ENCODE measurements at regions not wholly inside any gene's neighbourhood (a gene's known extent, or its start where the extent isn't known, plus 50 kb on each side); places are given as distances from the start of the nearest gene placed in this dataset.

GRCh38 chrX:145654486-145654885, 163.1 kb upstream of the SLITRK2 start:
- Histone ChIP-seq H3K27ac (no peak overlapping the region), H3K36me3 (no peaks in the 10 kb centered on the region), H3K27me3 (replicated peaks in 1 of 7) (no peaks in the 10 kb centered on the region), H3K4me3 (no peak overlapping the region), H3K4me1 (no peaks in the 10 kb centered on the region), H3K9me3 (no peaks in the 10 kb centered on the region)
- TF ChIP-seq POLR2AphosphoS5 (IDR thresholded peaks at IDR 0.05) (no peak), POLR2A (IDR thresholded peaks at IDR 0.05) (no peak), CTCF (IDR thresholded peaks at IDR 0.05 in 8 of 11, conservative IDR thresholded peaks at IDR 0.05 in 3 of 11) (no peak)
- intact Hi-C loops (cut with DNase I; ENCODE audit: low total_unique reads): no loop called here
- DNase-seq: no peak
- 76 to 90% (median 86%) methylated on average over 5 of the region's 5 CpGs for WGBS, 5 donors

DNA sequence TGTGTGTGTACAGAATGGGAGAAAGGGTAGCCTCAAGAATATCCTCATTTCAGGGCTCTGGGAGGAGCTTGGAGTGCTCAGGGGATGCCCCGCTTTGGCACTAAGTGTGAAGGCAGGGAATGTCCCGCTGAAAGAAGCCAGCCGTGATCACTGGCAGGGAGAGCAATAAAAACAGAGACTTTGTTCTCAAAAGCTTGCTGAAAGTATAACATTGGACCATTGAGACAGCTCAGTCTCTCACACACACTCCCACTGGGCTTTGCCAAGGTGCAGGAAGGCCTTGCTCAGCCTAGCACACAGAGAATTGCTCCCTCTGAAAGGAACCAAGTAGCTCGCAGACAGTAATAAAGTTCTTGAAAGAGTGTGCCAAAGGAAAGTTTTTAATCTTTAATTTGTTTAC, 143.8 kb upstream of the SLITRK2 start:
- intact Hi-C loops (cut with DNase I; ENCODE audit: low total_unique reads): no loop called here
- Histone ChIP-seq H3K9me3 (no peaks in the 10 kb centered on the region), H3K4me3 (no peak overlapping the region), H3K36me3 (no peaks in the 10 kb centered on the region), H3K4me1 (no peaks in the 10 kb centered on the region), H3K27ac (no peak overlapping the region), H3K27me3 (replicated peaks in 1 of 7) (no peaks in the 10 kb centered on the region)
- no peak for DNase-seq
- TF ChIP-seq CTCF (IDR thresholded peaks at IDR 0.05 in 8 of 11, conservative IDR thresholded peaks at IDR 0.05 in 3 of 11) (no peak), POLR2AphosphoS5 (IDR thresholded peaks at IDR 0.05) (no peak), POLR2A (IDR thresholded peaks at IDR 0.05) (no peak)
- 77 to 87% (median 86%) methylated on average over 4 of the region's 4 CpGs for WGBS, 5 donors

DNA sequence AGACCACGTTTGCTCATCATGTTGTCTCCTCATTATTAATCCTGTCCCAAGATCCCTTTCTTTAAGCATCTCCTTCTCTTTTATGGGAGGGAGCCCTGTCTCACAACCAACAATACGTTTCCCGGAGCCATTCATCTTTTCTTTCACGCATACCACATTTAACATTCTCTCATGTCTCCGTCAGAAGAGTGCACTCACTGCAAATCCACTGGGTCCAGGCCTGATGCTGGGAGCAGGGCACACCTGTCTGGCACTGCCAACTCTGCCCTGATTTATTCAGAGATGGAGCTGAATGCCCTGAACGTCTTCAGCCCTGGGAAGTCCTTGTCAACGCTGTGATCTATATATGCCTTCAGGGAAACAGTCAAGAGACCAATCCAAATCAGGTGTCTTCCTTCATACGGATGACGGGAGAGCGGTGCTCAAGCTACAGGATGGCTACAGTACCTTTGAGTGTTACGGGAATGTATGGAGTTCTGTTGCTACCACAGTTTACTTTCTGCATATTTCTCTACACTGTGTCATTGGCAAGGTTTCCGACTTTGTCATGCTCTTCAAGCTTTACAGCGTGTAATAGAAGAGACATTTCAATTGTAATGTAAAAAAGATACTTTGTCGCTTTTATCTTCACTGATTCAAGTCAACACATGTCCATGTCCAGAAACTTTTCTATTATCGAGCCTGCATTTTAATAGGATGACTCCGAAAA, 140.4 kb upstream of the SLITRK2 start:
- Histone ChIP-seq H3K9me3 (no peaks in the 10 kb centered on the region), H3K27ac (no peak overlapping the region), H3K4me1 (no peaks in the 10 kb centered on the region), H3K36me3 (no peaks in the 10 kb centered on the region), H3K27me3 (replicated peaks in 1 of 7) (no peaks in the 10 kb centered on the region), H3K4me3 (no peak overlapping the region)
- intact Hi-C loops (cut with DNase I; ENCODE audit: low total_unique reads): no loop called here
- TF ChIP-seq POLR2AphosphoS5 (IDR thresholded peaks at IDR 0.05) (no peak), CTCF (IDR thresholded peaks at IDR 0.05 in 8 of 11, conservative IDR thresholded peaks at IDR 0.05 in 3 of 11) (no peak), POLR2A (IDR thresholded peaks at IDR 0.05) (no peak)
- 78 to 89% (median 83%) methylated on average over 16 of the region's 16 CpGs for WGBS, 5 donors
- DNase-seq: no peak

- no peaks in the 10 kb centered on the region for H3K27me3 ChIP-seq (replicated peaks in 1 of 7)
- intact Hi-C loops (cut with DNase I; ENCODE audit: low total_unique reads): no loop called here
- H3K4me3 ChIP-seq: no peak overlapping the region
- TF ChIP-seq POLR2A (IDR thresholded peaks at IDR 0.05) (no peak), POLR2AphosphoS5 (IDR thresholded peaks at IDR 0.05) (no peak), CTCF (IDR thresholded peaks at IDR 0.05 in 8 of 11, conservative IDR thresholded peaks at IDR 0.05 in 3 of 11) (no peak)
- no peaks in the 10 kb centered on the region for H3K36me3 ChIP-seq
- no peaks in the 10 kb centered on the region for H3K9me3 ChIP-seq
- no peak overlapping the region for H3K27ac ChIP-seq
- 64 to 83% (median 76%) methylated on average over 9 of the region's 9 CpGs for WGBS, 5 donors
- DNase-seq: no peak
- H3K4me1 ChIP-seq: no peaks in the 10 kb centered on the region
Measured at GRCh38 chrX:145682518-145683298, 134.9 kb upstream of the SLITRK2 start.
